CD4-positive, alpha-beta T cell (primary cell): ENCODE measurements at regions not wholly inside any gene's neighbourhood (a gene's known extent, or its start where the extent isn't known, plus 50 kb on each side); places are given as distances from the start of the nearest gene placed in this dataset.

ENCODE experiments used
- ATAC-seq: fragments of 200-7000 bp; cut with Tn5 transposase; one replicate; pipeline ENCODE4 v1.10.0; 2022; ENCODE audit warnings: mild to moderate bottlenecking; ENCODE audit not compliant: poor library complexity
- CTCF ChIA-PET: fragments of 350-600 bp; sonication (Branson Sonifier 250); formaldehyde crosslinking; loops from one replicate; lab custom pipeline; 2021; ENCODE audit warnings: antibody characterized with exemption, inconsistent platforms; lab: Charles Lee
- POLR2A ChIA-PET: fragments of 350-600 bp; sonication (Branson Sonifier 250); formaldehyde crosslinking; loops from one replicate; lab custom pipeline; 2021; ENCODE audit warnings: antibody characterized with exemption, inconsistent platforms; lab: Charles Lee
- DNase-seq, 14 experiments: peaks; one replicate each; pipeline ENCODE4 v3.0.0-alpha.2; 2013 to 2020; ENCODE audit warnings: mixed read lengths in 2 of 14
- H3K27ac ChIP-seq, 2 donors: one replicate each; pipeline versions ENCODE4 v1.5.1 to v1.7.0; 2013; ENCODE audit warnings: low read length in 2 of 2, low read depth in 1 of 2, mild to moderate bottlenecking in 1 of 2
- H3K27me3 ChIP-seq, 2 experiments: 1 replicate in 1 of 2; 2 replicates in 1 of 2; pipeline versions ENCODE4 v1.6.1 to v1.7.0; 2013; ENCODE audit warnings: low read length in 2 of 2, control low read depth in 1 of 2, mild to moderate bottlenecking in 1 of 2, moderate library complexity in 1 of 2; ENCODE audit not compliant: insufficient read depth in 2 of 2, control insufficient read depth in 1 of 2
- H3K36me3 ChIP-seq: one replicate; pipeline ENCODE4 v1.6.1; 2013; ENCODE audit warnings: low read length, control low read depth; ENCODE audit not compliant: insufficient read depth
- H3K4me1 ChIP-seq: one replicate; pipeline ENCODE4 v1.6.1; 2013; ENCODE audit warnings: low read length, control low read depth; ENCODE audit not compliant: insufficient read depth
- H3K4me3 ChIP-seq: one replicate; pipeline ENCODE4 v1.5.1; 2013; ENCODE audit warnings: mild to moderate bottlenecking, low read length, moderate library complexity
- H3K9me3 ChIP-seq, 2 experiments: 1 replicate in 1 of 2; 2 replicates in 1 of 2; pipeline versions ENCODE4 v1.6.1 to v1.7.0; 2013; ENCODE audit warnings: low read length in 2 of 2, mild to moderate bottlenecking in 2 of 2, control low read depth in 1 of 2, moderate library complexity in 1 of 2; ENCODE audit not compliant: control insufficient read depth in 1 of 2, insufficient read depth in 1 of 2
- H3K27ac Mint-ChIP-seq: one replicate; pipeline ENCODE4 v1.8.0; 2020; ENCODE audit warnings: mixed read lengths
- H3K27me3 Mint-ChIP-seq: one replicate; pipeline ENCODE4 v1.8.0; 2021; ENCODE audit warnings: mixed read lengths
- H3K36me3 Mint-ChIP-seq: one replicate; pipeline ENCODE4 v1.8.0; 2021; ENCODE audit warnings: low read depth, mixed read lengths
- H3K4me1 Mint-ChIP-seq: one replicate; pipeline ENCODE4 v1.8.0; 2021; ENCODE audit warnings: low read depth, mixed read lengths
- H3K4me3 Mint-ChIP-seq: one replicate; pipeline ENCODE4 v1.8.0; 2020; ENCODE audit warnings: mild to moderate bottlenecking, mixed read lengths
- H3K9me3 Mint-ChIP-seq: one replicate; pipeline ENCODE4 v1.8.0; 2020; ENCODE audit warnings: mixed read lengths
- intact Hi-C, 2 experiments: fragments of 100-400 bp; cut with DNase I in 1 of 2; cut with micrococcal nuclease in 1 of 2; formaldehyde crosslinking; loops; one replicate each; pipeline versions ENCODE4 v1.15.1 to v1.9.0; 2023 to 2025; cut with DNase I, micrococcal nuclease
- TF ChIP-seq, protein P1 (sequence below): fragments of 200-600 bp; IDR thresholded peaks from one replicate; pipeline ENCODE4 v1.8.0; 2022; ENCODE audit warnings: antibody characterized with exemption, mild to moderate bottlenecking

DNA sequence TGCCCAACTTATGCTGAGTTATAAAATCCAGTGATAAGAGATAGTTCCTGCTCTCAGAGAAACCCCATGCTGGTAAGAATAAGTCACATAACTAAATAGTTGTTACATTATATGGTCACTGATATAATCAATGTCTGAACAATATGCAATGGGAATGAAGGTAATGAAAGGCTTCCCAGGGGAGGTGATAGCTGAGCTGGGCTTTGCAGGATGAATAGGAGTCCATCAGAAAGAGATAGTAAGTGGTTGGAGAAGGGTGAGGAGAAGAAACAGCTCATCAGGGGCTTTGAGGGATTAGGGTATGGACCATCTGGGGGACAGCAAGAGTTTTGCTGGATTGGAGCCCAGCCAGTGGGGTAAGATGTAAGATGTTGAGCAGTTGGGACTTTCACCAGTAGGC is 266.7 kb upstream of the CRY1 start:
- H3K4me1 Mint-ChIP-seq = peaks cover 18% of the 10 kb centered on the region
- Histone ChIP-seq H3K27ac (no peak overlapping the region), H3K36me3 (no peaks in the 10 kb centered on the region), H3K27me3 (no peaks in the 10 kb centered on the region), H3K4me3 (no peak overlapping the region), H3K4me1 (peaks cover 7% of the 10 kb centered on the region), H3K9me3 (no peaks in the 10 kb centered on the region)
- no peaks in the 10 kb centered on the region for H3K9me3 Mint-ChIP-seq
- ATAC-seq = no peak
- H3K36me3 Mint-ChIP-seq = no peaks in the 10 kb centered on the region
- no peak for DNase-seq
- no peak overlapping the region for H3K4me3 Mint-ChIP-seq
- no peaks in the 10 kb centered on the region for H3K27me3 Mint-ChIP-seq
- ChIA-PET POLR2A (interaction anchor here (1.3 kb wide), 1 partner anchor 39 kb away, joined by 3 read pairs; no protein-coding TSS in a partner anchor), CTCF (no interaction called here)
- H3K27ac Mint-ChIP-seq = no peak overlapping the region
- intact Hi-C loops = no loop called here
- TF ChIP-seq, protein P1, sequence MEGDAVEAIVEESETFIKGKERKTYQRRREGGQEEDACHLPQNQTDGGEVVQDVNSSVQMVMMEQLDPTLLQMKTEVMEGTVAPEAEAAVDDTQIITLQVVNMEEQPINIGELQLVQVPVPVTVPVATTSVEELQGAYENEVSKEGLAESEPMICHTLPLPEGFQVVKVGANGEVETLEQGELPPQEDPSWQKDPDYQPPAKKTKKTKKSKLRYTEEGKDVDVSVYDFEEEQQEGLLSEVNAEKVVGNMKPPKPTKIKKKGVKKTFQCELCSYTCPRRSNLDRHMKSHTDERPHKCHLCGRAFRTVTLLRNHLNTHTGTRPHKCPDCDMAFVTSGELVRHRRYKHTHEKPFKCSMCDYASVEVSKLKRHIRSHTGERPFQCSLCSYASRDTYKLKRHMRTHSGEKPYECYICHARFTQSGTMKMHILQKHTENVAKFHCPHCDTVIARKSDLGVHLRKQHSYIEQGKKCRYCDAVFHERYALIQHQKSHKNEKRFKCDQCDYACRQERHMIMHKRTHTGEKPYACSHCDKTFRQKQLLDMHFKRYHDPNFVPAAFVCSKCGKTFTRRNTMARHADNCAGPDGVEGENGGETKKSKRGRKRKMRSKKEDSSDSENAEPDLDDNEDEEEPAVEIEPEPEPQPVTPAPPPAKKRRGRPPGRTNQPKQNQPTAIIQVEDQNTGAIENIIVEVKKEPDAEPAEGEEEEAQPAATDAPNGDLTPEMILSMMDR = no peak

GRCh38 chr12:107360482-107360881 is 267.1 kb upstream of the CRY1 start:
- Mint-ChIP-seq H3K36me3 (no peaks in the 10 kb centered on the region), H3K4me3 (no peak overlapping the region), H3K27ac (no peak overlapping the region), H3K27me3 (no peaks in the 10 kb centered on the region), H3K9me3 (no peaks in the 10 kb centered on the region), H3K4me1 (peaks cover 17% of the 10 kb centered on the region)
- no peaks in the 10 kb centered on the region for H3K9me3 ChIP-seq
- no peaks in the 10 kb centered on the region for H3K36me3 ChIP-seq
- H3K27ac ChIP-seq = no peak overlapping the region
- ChIA-PET CTCF (no interaction called here), POLR2A (interaction anchor here (1.3 kb wide), 1 partner anchor 39 kb away, joined by 3 read pairs; no protein-coding TSS in a partner anchor)
- H3K4me1 ChIP-seq = peaks cover 3% of the 10 kb centered on the region
- TF ChIP-seq, protein P1 = no peak
- intact Hi-C loops = no loop called here
- DNase-seq (no peak), ATAC-seq (no peak)
- H3K4me3 ChIP-seq = no peak overlapping the region
- no peaks in the 10 kb centered on the region for H3K27me3 ChIP-seq

DNA sequence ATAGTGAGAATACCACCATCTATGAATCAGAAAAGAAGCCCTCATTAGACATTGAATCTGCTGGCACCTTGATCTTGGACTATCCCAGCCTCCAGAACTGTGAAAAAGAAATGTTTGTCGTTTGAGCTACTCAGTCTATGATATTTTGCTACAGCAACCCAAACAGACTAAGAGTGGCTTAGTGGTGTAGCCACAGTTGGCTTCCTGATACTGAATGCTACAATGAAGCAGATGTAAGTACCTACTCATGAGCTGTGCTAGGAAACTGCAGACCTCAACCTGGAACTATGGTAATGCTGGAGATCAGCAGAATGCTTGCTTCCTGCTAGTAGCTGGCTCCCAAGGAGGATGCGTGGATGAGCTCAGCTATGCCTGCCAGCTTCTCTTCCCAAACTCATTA is 268.6 kb upstream of the CRY1 start:
- ATAC-seq (no peak), DNase-seq (no peak)
- ChIA-PET CTCF (interaction anchor here (1.7 kb wide), 1 partner anchor 10 kb away, joined by 7 read pairs; no protein-coding TSS in a partner anchor), POLR2A (interaction anchor here (2.0 kb wide), 1 partner anchor 42 kb away, joined by 7 read pairs; no protein-coding TSS in a partner anchor)
- intact Hi-C loops = no loop called here
- Mint-ChIP-seq H3K27me3 (no peaks in the 10 kb centered on the region), H3K9me3 (no peaks in the 10 kb centered on the region), H3K4me1 (peaks cover 20% of the 10 kb centered on the region), H3K4me3 (no peak overlapping the region), H3K27ac (no peak overlapping the region), H3K36me3 (no peaks in the 10 kb centered on the region)
- Histone ChIP-seq H3K4me3 (no peak overlapping the region), H3K27ac (no peak overlapping the region), H3K27me3 (no peaks in the 10 kb centered on the region), H3K36me3 (no peaks in the 10 kb centered on the region), H3K4me1 (peaks cover 7% of the 10 kb centered on the region), H3K9me3 (no peaks in the 10 kb centered on the region)
- TF ChIP-seq, protein P1 = no peak
